Inflammatory macrophage treated with lipopolysaccharide for 4 hours (primary cell): ENCODE measurements at regions not wholly inside any gene's neighbourhood (a gene's known extent, or its start where the extent isn't known, plus 50 kb on each side); places are given as distances from the start of the nearest gene placed in this dataset.
"Not testable (repeated sequence)": the region's sequence is repeated elsewhere in the genome, so short reads cannot be mapped to it uniquely, and the experiment has no call there.

Experiments
- DNase-seq: peaks from one replicate; pipeline ENCODE4 v3.0.0-alpha.2; 2020

- no peak for DNase-seq
These were observed 767.4 kb upstream of the GHITM start for GRCh38 chr10:83371696-83372490.

GRCh38 chr10:83372646-83373045, 766.7 kb upstream of the GHITM start:
- no peak for DNase-seq

DNA sequence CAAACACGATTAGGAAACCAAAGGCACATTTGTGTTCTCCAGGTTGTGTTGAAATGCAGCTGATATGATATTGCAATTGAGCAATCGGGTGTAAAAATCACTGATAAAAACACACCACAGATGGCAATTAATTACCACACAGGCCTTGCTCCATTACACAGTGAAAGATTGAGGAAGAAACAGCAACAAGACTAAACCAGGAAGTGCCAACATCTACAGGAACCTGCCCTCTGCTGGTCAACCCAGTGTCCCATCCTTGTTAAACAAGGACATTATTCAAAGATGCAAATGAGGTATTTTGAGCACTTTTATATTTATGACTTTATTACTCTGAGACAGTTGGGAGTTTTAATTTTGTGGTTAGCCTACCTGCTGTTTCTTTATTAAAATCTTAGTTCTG, 765.6 kb upstream of the GHITM start:
- no peak for DNase-seq

- DNase-seq: no peak
These were observed 764.6 kb upstream of the GHITM start for GRCh38 chr10:83374741-83375140.

- no peak for DNase-seq
These were observed 764.0 kb upstream of the GHITM start for GRCh38 chr10:83375274-83375673.

GRCh38 chr10:83397806-83398205, 741.5 kb upstream of the GHITM start:
- DNase-seq: no peak

DNA sequence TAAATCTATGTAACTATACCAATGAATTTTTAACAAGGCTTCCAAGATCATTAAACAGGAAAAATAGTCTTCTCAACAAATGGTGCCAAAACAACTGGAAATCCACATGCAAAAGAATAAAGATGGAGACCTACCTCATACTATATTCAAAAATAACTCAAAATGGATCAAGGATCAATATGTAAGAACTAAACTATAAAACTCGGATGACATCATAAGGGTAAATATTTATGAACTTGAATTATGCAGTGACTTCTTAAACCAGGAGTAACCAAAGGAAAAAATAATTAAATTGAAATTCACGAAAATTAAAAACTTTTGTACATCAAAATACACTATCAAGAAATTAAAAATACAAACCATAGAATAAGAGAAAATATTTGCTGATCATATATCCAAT, 728.7 kb upstream of the GHITM start:
- DNase-seq: no peak

DNA sequence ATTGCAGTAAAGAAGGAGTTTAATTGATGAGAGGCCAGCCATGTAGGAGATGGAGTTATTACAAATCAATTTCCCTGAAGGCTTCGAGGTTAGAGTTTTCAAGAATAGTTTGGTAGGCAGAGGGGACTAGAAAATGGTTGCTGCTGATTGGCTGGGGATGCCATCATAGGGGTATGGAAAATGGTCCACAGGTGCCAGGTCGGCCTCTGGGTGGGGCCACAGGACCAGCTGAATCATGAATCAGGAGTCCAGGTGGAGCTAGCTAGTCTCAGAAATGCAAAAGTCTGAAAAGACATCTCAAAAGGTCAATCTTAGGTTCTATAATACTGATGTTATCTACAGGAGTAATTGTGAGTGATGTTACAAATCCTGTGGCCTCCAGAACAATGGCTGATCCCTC, 714.0 kb upstream of the GHITM start:
- no peak for DNase-seq

DNA sequence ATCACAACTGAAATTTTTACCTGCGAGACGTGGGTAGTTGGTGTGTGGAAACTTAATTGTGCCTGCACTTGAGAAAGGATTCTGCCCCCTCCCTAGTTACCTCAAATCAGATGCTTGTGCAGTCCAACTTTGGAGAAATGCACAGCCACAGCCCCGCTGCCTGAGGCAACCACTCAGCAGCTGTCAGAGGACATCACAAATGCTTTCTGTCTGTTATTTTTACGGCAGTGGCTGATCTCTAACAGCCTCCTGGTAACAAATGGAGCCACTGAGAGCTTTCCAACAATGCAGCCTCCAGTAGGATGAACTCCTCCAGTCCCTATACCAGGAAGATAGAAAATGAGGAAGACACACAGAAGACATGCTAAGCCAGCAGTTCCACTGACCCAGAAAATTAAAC, 712.2 kb upstream of the GHITM start:
- DNase-seq: no peak

DNA sequence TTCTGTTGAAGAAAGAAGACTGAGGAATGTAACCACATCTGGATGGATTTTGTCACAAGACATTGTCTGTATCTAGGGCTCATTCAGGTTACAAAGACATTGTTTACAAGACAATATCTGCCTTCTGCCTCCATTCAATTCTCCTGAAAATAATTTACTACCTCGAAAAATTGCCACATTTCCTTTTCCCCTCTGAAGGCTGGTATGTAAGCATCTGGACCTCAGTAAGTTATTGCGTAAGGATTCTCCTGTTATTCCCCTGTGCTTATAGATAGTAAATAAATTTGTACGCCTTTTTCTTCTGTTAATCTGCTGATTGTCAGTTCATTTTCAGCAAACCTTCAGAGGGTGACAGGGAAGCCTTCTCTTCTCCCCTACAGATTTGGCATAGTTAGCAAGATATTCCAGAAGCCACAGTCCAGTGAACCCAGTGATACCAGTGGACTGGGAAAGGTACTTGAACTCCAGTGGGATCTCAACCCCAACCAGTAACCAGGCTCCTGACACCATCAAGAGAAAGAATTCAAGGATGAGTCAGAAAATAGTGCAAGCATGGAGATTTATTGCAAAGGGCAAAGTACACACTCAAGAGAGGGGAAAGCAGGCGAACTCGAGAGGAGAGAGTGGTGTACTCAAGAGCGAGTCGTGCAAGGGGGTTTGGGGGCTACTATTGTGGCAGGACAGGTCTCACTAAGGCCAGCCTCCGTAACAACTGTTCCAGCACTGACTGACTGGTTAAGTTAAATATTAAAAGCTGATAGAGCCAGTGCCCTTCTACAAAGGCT, 706.9 kb upstream of the GHITM start:
- DNase-seq: no peak

GRCh38 chr10:83433705-83434104, 705.6 kb upstream of the GHITM start:
- DNase-seq: no peak

GRCh38 chr10:83448013-83448412, 691.3 kb upstream of the GHITM start:
- DNase-seq: no peak

- no peak for DNase-seq
These were observed 680.7 kb upstream of the GHITM start for GRCh38 chr10:83458611-83459010.

GRCh38 chr10:83459124-83459523, 680.2 kb upstream of the GHITM start:
- DNase-seq: no peak

DNA sequence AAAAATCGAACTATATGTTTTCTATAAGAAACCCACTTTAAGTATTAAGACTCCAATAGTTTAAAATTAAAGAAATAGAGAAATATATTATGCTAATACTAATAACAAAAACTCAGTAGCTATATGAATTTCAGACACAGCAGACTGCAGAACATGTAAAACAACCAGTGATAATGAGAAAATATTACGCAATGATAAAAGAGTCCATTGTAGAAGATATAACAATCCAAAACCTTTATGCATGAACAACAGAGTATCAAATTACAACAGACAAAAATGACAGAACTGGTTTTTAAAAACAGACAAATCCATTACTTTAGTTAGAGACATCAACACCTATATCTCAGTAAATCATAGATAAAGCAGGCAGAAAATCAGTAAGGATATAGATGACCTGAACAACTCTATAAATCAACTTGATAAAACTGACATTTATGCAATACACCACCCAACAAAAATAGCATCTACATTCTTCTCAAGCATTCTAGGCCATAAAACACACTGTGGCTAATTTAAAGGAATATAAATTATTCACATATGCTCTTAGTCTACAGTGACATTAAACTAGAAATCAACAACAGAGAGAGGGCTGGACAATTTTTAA, 669.5 kb upstream of the GHITM start:
- no peak for DNase-seq

GRCh38 chr10:83476211-83476610, 663.1 kb upstream of the GHITM start:
- no peak for DNase-seq

DNA sequence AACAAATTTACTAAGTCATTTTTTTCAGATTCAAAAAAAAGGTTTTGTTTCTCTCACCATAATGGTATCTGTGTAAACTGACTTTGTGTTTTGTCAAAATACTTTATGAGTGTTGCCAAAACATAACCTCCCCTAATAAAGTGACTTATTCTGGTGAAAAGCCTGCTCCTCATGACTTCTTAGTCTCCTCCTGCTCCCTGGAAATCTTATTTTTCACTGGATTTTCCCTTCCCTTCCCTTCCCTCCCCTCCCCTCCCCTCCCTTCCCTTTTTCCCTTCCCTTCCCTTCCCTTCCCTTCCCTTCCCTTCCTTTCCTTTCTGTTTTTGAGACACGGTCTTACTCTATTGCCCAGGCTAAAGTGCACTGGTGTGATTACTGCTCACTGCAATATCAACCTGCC, 650.1 kb upstream of the GHITM start:
- DNase-seq: no peak

DNA sequence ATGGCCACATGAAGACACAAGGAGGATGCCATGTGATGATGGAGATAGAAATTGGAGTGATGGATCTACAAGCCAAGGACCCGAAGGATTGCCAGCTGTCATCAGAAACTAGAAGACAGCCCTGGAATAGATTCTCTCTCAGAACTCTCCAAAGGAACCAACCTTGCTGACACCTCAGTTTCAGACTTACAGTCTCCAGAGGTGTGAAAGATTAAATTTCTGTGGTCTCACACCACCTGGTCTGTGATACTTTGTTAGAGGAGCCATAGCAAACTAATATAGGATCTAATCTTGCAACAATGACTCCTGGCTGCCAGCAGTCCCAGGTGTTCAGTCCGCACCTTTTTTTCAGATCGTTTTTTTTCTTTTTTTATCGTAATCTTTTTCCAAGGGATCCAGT, 647.3 kb upstream of the GHITM start:
- DNase-seq: no peak

- DNase-seq: no peak
These were observed 626.6 kb upstream of the GHITM start for GRCh38 chr10:83512681-83513080.

GRCh38 chr10:83515001-83515400, 624.3 kb upstream of the GHITM start:
- DNase-seq: no peak

DNA sequence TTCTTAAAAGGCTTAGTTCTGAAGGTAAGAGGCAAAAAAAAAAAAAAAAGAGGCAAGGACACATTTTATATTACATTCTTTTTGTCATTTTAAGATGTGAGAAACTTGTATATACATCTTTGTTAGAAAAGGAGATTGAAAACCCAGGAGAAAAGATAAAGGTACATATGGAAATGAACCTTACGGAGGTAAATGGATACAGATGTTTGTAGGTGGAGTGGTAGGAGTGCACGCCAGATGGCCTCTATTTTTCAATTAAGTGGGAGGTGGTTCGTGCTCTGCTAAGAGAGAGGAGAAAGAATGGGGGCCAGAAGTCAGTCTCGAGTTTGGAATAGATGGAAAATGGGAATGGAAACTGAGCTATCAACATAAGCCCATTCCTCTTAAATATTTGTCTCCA, 622.5 kb upstream of the GHITM start:
- no peak for DNase-seq

GRCh38 chr10:83517456-83517855, 621.9 kb upstream of the GHITM start:
- no peak for DNase-seq

- no peak for DNase-seq
These were observed 620.5 kb upstream of the GHITM start for GRCh38 chr10:83518779-83519178.

DNA sequence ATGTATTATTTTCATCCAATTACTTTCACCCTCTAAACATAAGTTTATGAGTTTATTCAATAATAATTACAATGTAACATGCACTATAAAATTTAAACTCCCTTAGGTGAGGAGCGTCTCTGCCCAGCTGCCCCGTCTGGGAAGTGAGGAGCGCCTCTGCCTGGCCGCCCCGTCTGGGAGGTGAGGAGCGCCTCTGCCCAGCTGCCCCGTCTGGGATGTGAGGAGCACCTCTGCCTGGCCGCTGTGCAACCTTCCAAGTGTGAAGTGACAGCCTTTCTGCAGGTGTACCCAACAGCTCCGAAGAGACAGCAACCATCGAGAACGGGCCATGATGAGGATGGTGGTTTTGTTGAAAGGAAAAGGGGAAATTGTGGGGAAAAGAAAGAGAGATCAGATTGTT, 618.9 kb upstream of the GHITM start:
- not testable (repeated sequence) for DNase-seq
